SK-N-MC (cell line): ENCODE measurements at regions not wholly inside any gene's neighbourhood (a gene's known extent, or its start where the extent isn't known, plus 50 kb on each side); places are given as distances from the start of the nearest gene placed in this dataset.

Experiments used
- EZH2 ChIP-seq: fragments of 200-600 bp; sonication (generic); IDR thresholded peaks from one replicate; pipeline ENCODE4 v1.6.1; 2017; ENCODE audit warnings: antibody characterized with exemption
- FOXP2 ChIP-seq: optimal IDR thresholded peaks from 2 replicates; pipeline ENCODE3; 2011; ENCODE audit warnings: mild to moderate bottlenecking, moderate library complexity; ENCODE audit not compliant: insufficient read depth; ENCODE audit errors: extremely low read length, control extremely low read depth
- POLR2AphosphoS5 ChIP-seq: IDR thresholded peaks from 2 replicates; pipeline ENCODE4 v1.6.1; 2012; ENCODE audit warnings: mild to moderate bottlenecking, low read depth, low read length, borderline replicate concordance

GRCh38 chr12:46660276-46660675, 165.5 kb downstream of the SLC38A4 start:
- no peak for TF ChIP-seq EZH2
- TF ChIP-seq POLR2AphosphoS5, result no peak
- no peak for TF ChIP-seq FOXP2
